A673 (cell line): ENCODE measurements at regions not wholly inside any gene's neighbourhood (a gene's known extent, or its start where the extent isn't known, plus 50 kb on each side); places are given as distances from the start of the nearest gene placed in this dataset.

Source experiments
- CTCF ChIP-seq: fragments of 300-800, 200-600 bp; sonication (generic); conservative IDR thresholded peaks from 2 replicates; pipeline ENCODE4 v1.5.1; 2017; ENCODE audit warnings: low read depth, mild to moderate bottlenecking, antibody characterized with exemption, low read length, moderate library complexity, mixed read lengths
- EZH2 ChIP-seq: fragments of 200-600 bp; sonication (generic); IDR thresholded peaks from 2 replicates; pipeline ENCODE4 v1.6.1; 2017; ENCODE audit warnings: borderline replicate concordance, low read depth, mild to moderate bottlenecking, mixed read lengths, antibody characterized with exemption, low read length; ENCODE audit not compliant: poor library complexity, severe bottlenecking

- TF ChIP-seq CTCF (no peak), EZH2 (no peak)
Measured at GRCh38 chr2:210752532-210752931, 196.1 kb downstream of the CPS1 start.
